DND-41 (cell line): ENCODE measurements at regions not wholly inside any gene's neighbourhood (a gene's known extent, or its start where the extent isn't known, plus 50 kb on each side); places are given as distances from the start of the nearest gene placed in this dataset.

Experiments
- EZH2 ChIP-seq: IDR thresholded peaks from 3 replicates; pipeline ENCODE4 v1.6.1; 2012; ENCODE audit warnings: borderline replicate concordance, low read depth, mild to moderate bottlenecking, moderate library complexity, low read length, inconsistent platforms; ENCODE audit not compliant: severe bottlenecking
- TF ChIP-seq, protein P1 (sequence below): IDR thresholded peaks from 2 replicates; pipeline ENCODE4 v1.5.1; 2012; ENCODE audit warnings: borderline replicate concordance, low read length, moderate library complexity, mild to moderate bottlenecking; ENCODE audit not compliant: poor library complexity, severe bottlenecking; ENCODE audit errors: extremely low read depth

DNA sequence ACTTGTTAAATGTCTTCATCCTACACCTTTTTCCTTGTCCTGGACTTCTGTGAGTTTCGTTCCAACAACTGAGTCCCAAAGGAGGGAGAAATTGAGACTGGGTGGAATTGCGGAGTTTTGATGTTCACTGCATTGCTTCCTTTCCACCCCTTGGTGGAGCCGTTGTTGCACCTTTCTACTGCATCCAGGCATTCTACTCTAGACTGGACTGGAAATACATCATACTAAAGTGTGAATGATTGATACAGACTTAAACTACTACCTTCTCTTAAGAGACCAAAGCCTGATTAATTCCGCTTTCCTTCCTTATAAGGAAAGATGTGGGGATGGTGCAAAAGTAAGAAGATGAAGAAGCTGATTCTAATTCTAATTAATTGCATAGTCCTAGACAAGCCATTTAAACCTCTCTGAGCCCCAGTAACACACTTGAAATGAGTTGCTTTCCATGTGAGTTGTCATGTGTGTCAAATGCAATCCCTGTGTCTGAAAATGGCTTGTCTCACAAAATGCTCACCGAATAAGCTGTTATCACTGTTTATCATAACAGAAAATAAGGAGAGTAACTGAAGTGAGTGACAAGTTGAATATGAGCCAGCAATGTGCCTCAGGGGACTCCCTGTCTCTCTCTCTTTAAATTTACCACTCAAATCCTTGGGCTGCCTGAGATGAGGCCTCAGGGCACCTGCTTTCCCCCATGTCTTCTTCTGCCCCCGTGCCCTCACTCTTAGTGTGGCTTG is 338.3 kb upstream of the CHD6 start:
- TF ChIP-seq, protein P1, sequence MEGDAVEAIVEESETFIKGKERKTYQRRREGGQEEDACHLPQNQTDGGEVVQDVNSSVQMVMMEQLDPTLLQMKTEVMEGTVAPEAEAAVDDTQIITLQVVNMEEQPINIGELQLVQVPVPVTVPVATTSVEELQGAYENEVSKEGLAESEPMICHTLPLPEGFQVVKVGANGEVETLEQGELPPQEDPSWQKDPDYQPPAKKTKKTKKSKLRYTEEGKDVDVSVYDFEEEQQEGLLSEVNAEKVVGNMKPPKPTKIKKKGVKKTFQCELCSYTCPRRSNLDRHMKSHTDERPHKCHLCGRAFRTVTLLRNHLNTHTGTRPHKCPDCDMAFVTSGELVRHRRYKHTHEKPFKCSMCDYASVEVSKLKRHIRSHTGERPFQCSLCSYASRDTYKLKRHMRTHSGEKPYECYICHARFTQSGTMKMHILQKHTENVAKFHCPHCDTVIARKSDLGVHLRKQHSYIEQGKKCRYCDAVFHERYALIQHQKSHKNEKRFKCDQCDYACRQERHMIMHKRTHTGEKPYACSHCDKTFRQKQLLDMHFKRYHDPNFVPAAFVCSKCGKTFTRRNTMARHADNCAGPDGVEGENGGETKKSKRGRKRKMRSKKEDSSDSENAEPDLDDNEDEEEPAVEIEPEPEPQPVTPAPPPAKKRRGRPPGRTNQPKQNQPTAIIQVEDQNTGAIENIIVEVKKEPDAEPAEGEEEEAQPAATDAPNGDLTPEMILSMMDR = peak; percentile 77
- no peak for TF ChIP-seq EZH2
